ENCODE measurements at regions not wholly inside any gene's neighbourhood (a gene's known extent, or its start where the extent isn't known, plus 50 kb on each side); places are given as distances from the start of the nearest gene placed in this dataset.
A peak's percentile ranks its signal among the peaks of the same experiment; 100 is the strongest.

GRCh38 chr4:17174751-17175150 lies 276.3 kb upstream of the LDB2 start:
- no peak for TF ChIP-seq YY1 (IDR thresholded peaks at IDR 0.05; ENCODE audit: low read depth)
- no peak for TF ChIP-seq REST (IDR thresholded peaks at IDR 0.05; ENCODE audit: low read depth)
- no peak for TF ChIP-seq TCF12 (IDR thresholded peaks at IDR 0.05; ENCODE audit: low read depth)
- no peak for TF ChIP-seq EP300 (IDR thresholded peaks at IDR 0.05; ENCODE audit: borderline replicate concordance)
- no peak for TF ChIP-seq CREB1 (IDR thresholded peaks at IDR 0.05; ENCODE audit: low read depth)
- no peak for TF ChIP-seq EGR1 (IDR thresholded peaks at IDR 0.05)
- no peak for TF ChIP-seq RAD21 (IDR thresholded peaks at IDR 0.05; ENCODE audit: low read depth)
- TF ChIP-seq MAX (IDR thresholded peaks at IDR 0.05) = no peak
- no peak for TF ChIP-seq NFIC (IDR thresholded peaks at IDR 0.05)
- TF ChIP-seq FOXM1 (IDR thresholded peaks at IDR 0.05; ENCODE audit: borderline replicate concordance, low read depth) = no peak
- TF ChIP-seq TEAD4 (IDR thresholded peaks at IDR 0.05) = no peak
- no peak for TF ChIP-seq CEBPB (IDR thresholded peaks at IDR 0.05)
- no peak for TF ChIP-seq TAF1 (IDR thresholded peaks at IDR 0.05; ENCODE audit: low read depth)
- TF ChIP-seq USF1 (IDR thresholded peaks at IDR 0.05) = no peak

GRCh38 chr4:17173300-17173699 lies 274.9 kb upstream of the LDB2 start:
- TF ChIP-seq RAD21 (IDR thresholded peaks at IDR 0.05; ENCODE audit: low read depth) (0 out of 2 replicates have a peak, but pooled peaks have one; percentile 11), CEBPB (IDR thresholded peaks at IDR 0.05) (no peak)

- TF ChIP-seq ZBTB7A (IDR thresholded peaks at IDR 0.05; ENCODE audit: low read depth) (no peak), YY1 (IDR thresholded peaks at IDR 0.05; ENCODE audit: low read depth) (no peak), FOXM1 (IDR thresholded peaks at IDR 0.05; ENCODE audit: borderline replicate concordance, low read depth) (no peak), CREB1 (IDR thresholded peaks at IDR 0.05; ENCODE audit: low read depth) (no peak), CEBPB (IDR thresholded peaks at IDR 0.05) (no peak), RAD21 (IDR thresholded peaks at IDR 0.05; ENCODE audit: low read depth) (no peak), TCF12 (IDR thresholded peaks at IDR 0.05; ENCODE audit: low read depth) (no peak), EP300 (IDR thresholded peaks at IDR 0.05; ENCODE audit: borderline replicate concordance) (no peak), EGR1 (IDR thresholded peaks at IDR 0.05) (no peak)
Measured at GRCh38 chr4:17170131-17170530, 271.7 kb upstream of the LDB2 start.

- TF ChIP-seq YY1 (IDR thresholded peaks at IDR 0.05; ENCODE audit: low read depth) (no peak), REST (IDR thresholded peaks at IDR 0.05; ENCODE audit: low read depth) (no peak), TCF12 (IDR thresholded peaks at IDR 0.05; ENCODE audit: low read depth) (no peak), NFIC (IDR thresholded peaks at IDR 0.05) (no peak), CEBPB (IDR thresholded peaks at IDR 0.05) (no peak), EP300 (IDR thresholded peaks at IDR 0.05; ENCODE audit: borderline replicate concordance) (no peak), EGR1 (IDR thresholded peaks at IDR 0.05) (no peak), RAD21 (IDR thresholded peaks at IDR 0.05; ENCODE audit: low read depth) (no peak)
Measured at GRCh38 chr4:17169699-17170098, 271.3 kb upstream of the LDB2 start.

GRCh38 chr4:17168571-17168970 lies 270.1 kb upstream of the LDB2 start:
- TF ChIP-seq TCF12 (IDR thresholded peaks at IDR 0.05; ENCODE audit: low read depth) (no peak), FOXM1 (IDR thresholded peaks at IDR 0.05; ENCODE audit: borderline replicate concordance, low read depth) (no peak), CEBPB (IDR thresholded peaks at IDR 0.05) (no peak)

GRCh38 chr4:17166954-17167353 lies 268.5 kb upstream of the LDB2 start:
- TF ChIP-seq ZBTB7A (IDR thresholded peaks at IDR 0.05; ENCODE audit: low read depth) (no peak), CREB1 (IDR thresholded peaks at IDR 0.05; ENCODE audit: low read depth) (no peak), REST (IDR thresholded peaks at IDR 0.05; ENCODE audit: low read depth) (no peak), RAD21 (IDR thresholded peaks at IDR 0.05; ENCODE audit: low read depth) (no peak), CEBPB (IDR thresholded peaks at IDR 0.05) (no peak), TAF1 (IDR thresholded peaks at IDR 0.05; ENCODE audit: low read depth) (no peak), YY1 (IDR thresholded peaks at IDR 0.05; ENCODE audit: low read depth) (no peak), MAX (IDR thresholded peaks at IDR 0.05) (no peak), TCF12 (IDR thresholded peaks at IDR 0.05; ENCODE audit: low read depth) (no peak), FOXM1 (IDR thresholded peaks at IDR 0.05; ENCODE audit: borderline replicate concordance, low read depth) (no peak), EGR1 (IDR thresholded peaks at IDR 0.05) (no peak), NFIC (IDR thresholded peaks at IDR 0.05) (no peak), EP300 (IDR thresholded peaks at IDR 0.05; ENCODE audit: borderline replicate concordance) (no peak), TEAD4 (IDR thresholded peaks at IDR 0.05) (no peak), USF1 (IDR thresholded peaks at IDR 0.05) (no peak)

Measured in Ishikawa (cell line).